Lung microvascular endothelial cell (primary cell): ENCODE measurements at regions not wholly inside any gene's neighbourhood (a gene's known extent, or its start where the extent isn't known, plus 50 kb on each side); places are given as distances from the start of the nearest gene placed in this dataset.

ENCODE experiments used
- DNase-seq, 2 donors: peaks; one replicate each; pipeline versions ENCODE4 v3.0.0 to v3.0.0-alpha.2; 2010; ENCODE audit warnings: low read depth in 2 of 2

- DNase-seq = peak; percentile 5 to 31
Measured at GRCh38 chr20:8073024-8073832, 53.7 kb upstream of the TMX4 start.

- no peak for DNase-seq
Measured at GRCh38 chr20:8074931-8075330, 55.4 kb upstream of the TMX4 start.

- no peak for DNase-seq
Measured at GRCh38 chr20:8076306-8077136, 55.5 kb upstream of the PLCB1 start.

- DNase-seq = no peak
Measured at GRCh38 chr20:8077137-8077466, 55.0 kb upstream of the PLCB1 start.

- DNase-seq = peak; percentile 14 to 40
Measured at GRCh38 chr20:8078528-8078914, 53.5 kb upstream of the PLCB1 start.

GRCh38 chr20:8079976-8080375, 52.1 kb upstream of the PLCB1 start:
- DNase-seq = no peak

GRCh38 chr20:8082025-8082424, 50.0 kb upstream of the PLCB1 start:
- DNase-seq = no peak
